ENCODE measurements at regions not wholly inside any gene's neighbourhood (a gene's known extent, or its start where the extent isn't known, plus 50 kb on each side); places are given as distances from the start of the nearest gene placed in this dataset.

DNA sequence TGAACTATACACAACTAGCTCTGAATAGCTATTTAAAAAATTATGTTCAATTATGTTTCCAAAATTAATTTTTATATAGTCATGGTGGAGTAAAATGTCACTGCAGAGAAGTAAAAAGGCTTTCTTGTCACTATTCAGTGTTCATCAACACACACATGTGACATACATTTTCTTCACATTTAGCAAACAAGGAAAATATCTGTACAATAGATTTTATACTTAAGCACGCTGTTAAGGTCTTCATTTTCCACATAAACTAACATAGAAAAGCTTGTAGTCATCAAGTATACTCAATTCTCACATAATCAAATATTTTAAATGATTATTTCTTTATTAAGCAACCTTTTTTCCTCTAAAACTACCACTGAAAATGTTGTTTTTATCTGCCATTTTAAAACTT lies 141.2 kb upstream of the DIO2 start:
- H3K27ac Mint-ChIP-seq = no peak overlapping the region
- H3K36me3 Mint-ChIP-seq (ENCODE audit: low read depth) = no peaks in the 10 kb centered on the region
- H3K27me3 Mint-ChIP-seq = no peaks in the 10 kb centered on the region
- no peaks in the 10 kb centered on the region for H3K9me3 Mint-ChIP-seq
- ChIA-PET POLR2A (no interaction called here), CTCF (no interaction called here)
- no peaks in the 10 kb centered on the region for H3K4me1 Mint-ChIP-seq
- ATAC-seq (ENCODE audit: low read depth) = no peak
- no peak overlapping the region for H3K4me3 Mint-ChIP-seq
- TF ChIP-seq, protein P1, sequence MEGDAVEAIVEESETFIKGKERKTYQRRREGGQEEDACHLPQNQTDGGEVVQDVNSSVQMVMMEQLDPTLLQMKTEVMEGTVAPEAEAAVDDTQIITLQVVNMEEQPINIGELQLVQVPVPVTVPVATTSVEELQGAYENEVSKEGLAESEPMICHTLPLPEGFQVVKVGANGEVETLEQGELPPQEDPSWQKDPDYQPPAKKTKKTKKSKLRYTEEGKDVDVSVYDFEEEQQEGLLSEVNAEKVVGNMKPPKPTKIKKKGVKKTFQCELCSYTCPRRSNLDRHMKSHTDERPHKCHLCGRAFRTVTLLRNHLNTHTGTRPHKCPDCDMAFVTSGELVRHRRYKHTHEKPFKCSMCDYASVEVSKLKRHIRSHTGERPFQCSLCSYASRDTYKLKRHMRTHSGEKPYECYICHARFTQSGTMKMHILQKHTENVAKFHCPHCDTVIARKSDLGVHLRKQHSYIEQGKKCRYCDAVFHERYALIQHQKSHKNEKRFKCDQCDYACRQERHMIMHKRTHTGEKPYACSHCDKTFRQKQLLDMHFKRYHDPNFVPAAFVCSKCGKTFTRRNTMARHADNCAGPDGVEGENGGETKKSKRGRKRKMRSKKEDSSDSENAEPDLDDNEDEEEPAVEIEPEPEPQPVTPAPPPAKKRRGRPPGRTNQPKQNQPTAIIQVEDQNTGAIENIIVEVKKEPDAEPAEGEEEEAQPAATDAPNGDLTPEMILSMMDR (IDR thresholded peaks at IDR 0.05) = no peak
- DNase-seq = no peak
- intact Hi-C loops (cut with micrococcal nuclease) = no loop called here

DNA sequence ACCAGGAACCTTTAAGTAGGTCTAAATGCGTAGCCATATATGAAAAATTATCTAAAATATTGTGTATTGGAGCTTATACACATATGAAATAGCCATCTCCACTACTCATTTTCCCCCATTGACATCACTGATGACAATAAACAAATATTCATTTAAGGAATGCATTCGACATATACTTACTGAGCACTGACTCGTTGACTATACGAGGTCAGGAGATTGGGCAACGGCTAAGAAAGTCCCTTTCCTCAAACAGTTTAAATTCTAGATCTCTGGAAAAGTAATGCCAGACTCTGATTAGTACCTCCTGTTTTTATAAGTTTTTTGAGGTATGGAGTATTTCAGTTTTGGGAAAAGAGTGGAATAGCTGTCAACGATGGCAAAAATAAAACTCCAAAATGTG lies 139.4 kb upstream of the DIO2 start:
- TF ChIP-seq, protein P1 (IDR thresholded peaks at IDR 0.05) = no peak
- DNase-seq (no peak), ATAC-seq (ENCODE audit: low read depth) (no peak)
- intact Hi-C loops (cut with micrococcal nuclease) = no loop called here
- Mint-ChIP-seq H3K4me1 (no peaks in the 10 kb centered on the region), H3K36me3 (ENCODE audit: low read depth) (no peaks in the 10 kb centered on the region), H3K4me3 (no peak overlapping the region), H3K27me3 (no peaks in the 10 kb centered on the region), H3K27ac (no peak overlapping the region), H3K9me3 (peaks cover 2% of the 10 kb centered on the region)
- POLR2A ChIA-PET = no interaction called here
- CTCF ChIA-PET = no interaction called here

DNA sequence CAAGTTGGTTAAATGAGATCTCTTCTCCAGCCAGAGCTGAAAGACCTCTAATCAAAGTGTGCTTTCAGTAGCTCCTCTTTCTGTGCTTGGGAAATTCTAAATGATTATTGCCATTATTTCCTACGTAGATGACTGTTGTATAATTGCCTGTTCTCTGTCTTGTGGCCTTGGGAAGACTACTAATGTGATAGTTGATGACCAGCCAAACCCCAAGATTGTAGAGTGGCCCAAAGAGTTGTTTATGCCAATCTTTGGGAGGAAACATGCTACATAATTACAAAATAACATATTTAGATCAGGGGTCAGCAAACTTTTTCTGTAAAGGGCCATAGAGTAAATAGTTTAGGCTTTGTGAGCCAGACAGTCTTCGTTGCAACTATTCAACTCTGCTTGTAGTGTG lies 135.1 kb upstream of the DIO2 start:
- ChIA-PET CTCF (no interaction called here), POLR2A (no interaction called here)
- Mint-ChIP-seq H3K4me1 (no peaks in the 10 kb centered on the region), H3K4me3 (no peak overlapping the region), H3K27ac (no peak overlapping the region), H3K9me3 (peaks cover 2% of the 10 kb centered on the region), H3K36me3 (ENCODE audit: low read depth) (no peaks in the 10 kb centered on the region), H3K27me3 (no peaks in the 10 kb centered on the region)
- DNase-seq (no peak), ATAC-seq (ENCODE audit: low read depth) (no peak)
- intact Hi-C loops (cut with micrococcal nuclease) = no loop called here
- TF ChIP-seq, protein P1 (IDR thresholded peaks at IDR 0.05) = no peak

DNA sequence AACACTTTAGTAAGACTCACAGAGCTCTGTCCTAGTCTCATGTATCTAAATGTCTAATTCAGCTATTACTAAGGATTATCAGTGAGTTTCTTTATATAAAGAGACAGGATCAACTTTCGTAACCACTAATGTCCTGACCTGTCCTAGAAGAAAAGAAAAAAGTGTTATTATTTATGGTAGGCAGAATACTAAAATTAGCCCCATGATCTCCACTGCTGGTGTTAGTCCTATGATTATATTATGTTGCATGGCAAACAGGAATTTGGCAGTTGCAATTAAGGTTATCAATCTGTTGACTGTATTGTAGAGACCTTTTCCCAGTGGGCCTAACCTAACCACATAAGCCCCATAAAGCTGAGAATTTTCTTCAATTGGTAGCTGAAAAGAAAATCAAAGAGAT lies 132.9 kb upstream of the DIO2 start:
- H3K27ac Mint-ChIP-seq = no peak overlapping the region
- TF ChIP-seq, protein P1 (IDR thresholded peaks at IDR 0.05) = no peak
- POLR2A ChIA-PET = no interaction called here
- no peak overlapping the region for H3K4me3 Mint-ChIP-seq
- H3K36me3 Mint-ChIP-seq (ENCODE audit: low read depth) = no peaks in the 10 kb centered on the region
- DNase-seq = no peak
- peaks cover 2% of the 10 kb centered on the region for H3K9me3 Mint-ChIP-seq
- no peak for ATAC-seq (ENCODE audit: low read depth)
- intact Hi-C loops (cut with micrococcal nuclease) = no loop called here
- no peaks in the 10 kb centered on the region for H3K4me1 Mint-ChIP-seq
- no peaks in the 10 kb centered on the region for H3K27me3 Mint-ChIP-seq
- CTCF ChIA-PET = no interaction called here

DNA sequence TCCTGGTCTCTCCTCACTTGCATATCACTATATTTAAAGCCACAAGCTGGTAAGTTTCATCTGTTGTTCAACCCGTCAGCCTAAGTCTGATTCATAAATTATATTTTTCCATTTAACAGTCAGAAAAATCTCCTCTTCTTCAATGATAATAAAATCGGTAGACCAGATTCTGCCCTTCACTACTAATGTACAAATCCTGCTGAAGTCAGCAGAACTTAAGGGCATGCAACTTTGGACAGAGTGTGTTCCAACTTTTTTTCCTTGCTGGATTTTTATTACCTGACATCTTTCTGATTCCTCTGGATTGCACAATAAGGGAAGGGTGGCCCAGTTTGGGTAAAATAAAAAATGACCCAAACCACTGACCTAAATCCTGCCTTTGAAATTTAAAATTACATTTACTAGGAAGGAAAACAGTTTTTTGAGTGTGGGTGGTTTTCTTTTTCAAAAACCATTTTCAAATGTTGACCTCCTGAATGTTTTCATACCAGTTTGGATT lies 125.4 kb upstream of the DIO2 start:
- Mint-ChIP-seq H3K27ac (no peak overlapping the region), H3K9me3 (peaks cover 4% of the 10 kb centered on the region), H3K4me3 (no peak overlapping the region), H3K36me3 (ENCODE audit: low read depth) (no peaks in the 10 kb centered on the region), H3K27me3 (no peaks in the 10 kb centered on the region), H3K4me1 (no peaks in the 10 kb centered on the region)
- intact Hi-C loops (cut with micrococcal nuclease) = no loop called here
- ATAC-seq (ENCODE audit: low read depth) = no peak
- TF ChIP-seq, protein P1 (IDR thresholded peaks at IDR 0.05) = no peak
- ChIA-PET POLR2A (no interaction called here), CTCF (no interaction called here)
- DNase-seq = no peak

All from activated B cell treated with CpG ODN at 0.5 μM for 24 hours (primary cell).